ENCODE measurements at regions not wholly inside any gene's neighbourhood (a gene's known extent, or its start where the extent isn't known, plus 50 kb on each side); places are given as distances from the start of the nearest gene placed in this dataset.

GRCh38 chr3:146783446-146783845 is 178.3 kb upstream of the PLSCR5 start:
- Histone ChIP-seq H3K4me1 (no peaks in the 10 kb centered on the region), H3K27me3 (no peaks in the 10 kb centered on the region), H3K27ac (no peak overlapping the region), H3K36me3 (no peaks in the 10 kb centered on the region), H3K9me3 (no peaks in the 10 kb centered on the region), H3K4me3 (no peak overlapping the region)
- WGBS, 2 donors: 69 to 73% methylated on average over 2 of the region's 2 CpGs
- TF ChIP-seq POLR2A (IDR thresholded peaks at IDR 0.05) (no peak), EP300 (IDR thresholded peaks at IDR 0.05) (no peak)
- ATAC-seq (ENCODE audit: low FRiP score in 2 of 2) (no peak), DNase-seq (no peak)

GRCh38 chr3:146781606-146782005 is 176.5 kb upstream of the PLSCR5 start:
- no peak overlapping the region for H3K4me3 ChIP-seq
- H3K4me1 ChIP-seq: no peaks in the 10 kb centered on the region
- ATAC-seq (ENCODE audit: low FRiP score in 2 of 2) (no peak), DNase-seq (no peak)
- H3K36me3 ChIP-seq: no peaks in the 10 kb centered on the region
- no peaks in the 10 kb centered on the region for H3K9me3 ChIP-seq
- no peak overlapping the region for H3K27ac ChIP-seq
- TF ChIP-seq EP300 (IDR thresholded peaks at IDR 0.05): no peak
- no peak for TF ChIP-seq POLR2A (IDR thresholded peaks at IDR 0.05)
- no peak for TF ChIP-seq POLR2AphosphoS5 (IDR thresholded peaks at IDR 0.05)
- no peak for TF ChIP-seq CTCF (IDR thresholded peaks at IDR 0.05)
- no peaks in the 10 kb centered on the region for H3K27me3 ChIP-seq
- 62 to 70% methylated on average over 2 of the region's 2 CpGs for WGBS, 2 donors

- Histone ChIP-seq H3K36me3 (no peaks in the 10 kb centered on the region), H3K27ac (no peak overlapping the region), H3K27me3 (no peaks in the 10 kb centered on the region), H3K9me3 (no peaks in the 10 kb centered on the region), H3K4me3 (no peak overlapping the region), H3K4me1 (no peaks in the 10 kb centered on the region)
- DNase-seq (no peak), ATAC-seq (ENCODE audit: low FRiP score in 2 of 2) (no peak)
- no peak for TF ChIP-seq POLR2A (IDR thresholded peaks at IDR 0.05)
- TF ChIP-seq CTCF (IDR thresholded peaks at IDR 0.05): no peak
- TF ChIP-seq EP300 (IDR thresholded peaks at IDR 0.05): no peak
- TF ChIP-seq POLR2AphosphoS5 (IDR thresholded peaks at IDR 0.05): no peak
- 35 to 61% methylated on average over 3 of the region's 3 CpGs for WGBS, 2 donors
These were observed 175.9 kb upstream of the PLSCR5 start for GRCh38 chr3:146781059-146781458.

- H3K9me3 ChIP-seq: no peaks in the 10 kb centered on the region
- H3K4me3 ChIP-seq: no peak overlapping the region
- no peak overlapping the region for H3K27ac ChIP-seq
- 63 to 75% methylated on average over 2 of the region's 2 CpGs for WGBS, 2 donors
- H3K27me3 ChIP-seq: no peaks in the 10 kb centered on the region
- TF ChIP-seq POLR2AphosphoS5 (IDR thresholded peaks at IDR 0.05) (no peak), EP300 (IDR thresholded peaks at IDR 0.05) (no peak), CTCF (IDR thresholded peaks at IDR 0.05) (no peak), POLR2A (IDR thresholded peaks at IDR 0.05) (no peak)
- ATAC-seq (ENCODE audit: low FRiP score in 2 of 2) (no peak), DNase-seq (no peak)
- H3K4me1 ChIP-seq: no peaks in the 10 kb centered on the region
- no peaks in the 10 kb centered on the region for H3K36me3 ChIP-seq
These were observed 175.1 kb upstream of the PLSCR5 start for GRCh38 chr3:146780251-146780650.

GRCh38 chr3:146777941-146778340 is 172.8 kb upstream of the PLSCR5 start:
- Histone ChIP-seq H3K36me3 (no peaks in the 10 kb centered on the region), H3K27ac (no peak overlapping the region), H3K9me3 (no peaks in the 10 kb centered on the region), H3K4me3 (no peak overlapping the region), H3K27me3 (no peaks in the 10 kb centered on the region), H3K4me1 (no peaks in the 10 kb centered on the region)
- TF ChIP-seq POLR2AphosphoS5 (IDR thresholded peaks at IDR 0.05) (no peak), EP300 (IDR thresholded peaks at IDR 0.05) (no peak), CTCF (IDR thresholded peaks at IDR 0.05) (no peak), POLR2A (IDR thresholded peaks at IDR 0.05) (no peak)
- no peak for ATAC-seq (ENCODE audit: low FRiP score in 2 of 2)
- no peak for DNase-seq
